OCI-M2 (cell line): ENCODE measurements at regions not wholly inside any gene's neighbourhood (a gene's known extent, or its start where the extent isn't known, plus 50 kb on each side); places are given as distances from the start of the nearest gene placed in this dataset.
"Not testable (repeated sequence)": the region's sequence is repeated elsewhere in the genome, so short reads cannot be mapped to it uniquely, and the experiment has no call there.

ENCODE experiments used
- DNase-seq: peaks from one replicate; lab custom pipeline; 2025; ENCODE audit not compliant: unreplicated experiment; lab: John Stamatoyannopoulos, UW

DNA sequence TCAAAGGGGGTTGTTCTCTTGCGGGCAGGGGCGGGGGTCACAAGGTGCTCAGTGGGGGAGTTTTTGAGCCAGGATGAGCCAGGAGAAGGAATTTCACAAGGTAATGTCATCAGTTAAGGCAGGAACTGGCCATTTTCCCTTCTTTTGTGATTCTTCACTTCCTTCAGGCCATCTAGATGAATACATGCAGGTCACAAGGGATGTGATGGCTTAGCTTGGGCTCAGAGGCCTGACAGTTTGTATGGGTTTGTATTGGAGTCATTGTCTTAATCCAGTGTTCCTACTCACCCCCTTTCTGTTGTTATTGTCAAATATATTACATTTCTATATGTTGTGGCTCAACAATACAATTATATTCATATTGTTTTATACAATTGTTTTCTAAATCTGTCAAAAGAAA lies 238.0 kb downstream of the SUCLG1 start:
- DNase-seq = not testable (repeated sequence)

DNA sequence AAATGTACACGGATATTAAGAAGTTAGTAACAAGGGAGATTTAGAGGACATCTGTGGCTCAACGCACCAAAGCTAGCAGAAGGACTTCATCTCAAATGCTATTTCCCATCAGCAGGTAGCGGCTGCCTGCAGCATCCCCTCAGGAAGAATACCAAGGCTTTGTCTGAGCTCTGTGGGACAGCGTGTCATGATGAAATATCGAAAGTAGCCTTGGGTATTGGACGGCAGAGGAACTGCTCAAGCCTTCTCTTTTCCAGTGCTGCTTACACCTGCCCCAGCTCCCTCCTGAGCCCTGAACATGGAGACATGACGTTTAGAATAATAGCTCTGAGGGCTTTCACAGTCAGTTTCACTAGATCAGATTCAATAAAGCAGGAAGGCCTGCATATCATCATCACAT lies 241.6 kb downstream of the SUCLG1 start:
- no peak for DNase-seq

- DNase-seq = no peak
Measured at GRCh38 chr2:84214455-84214854, 244.6 kb downstream of the SUCLG1 start.

GRCh38 chr2:84212611-84213314 lies 246.3 kb downstream of the SUCLG1 start:
- no peak for DNase-seq

- DNase-seq = no peak
Measured at GRCh38 chr2:84209941-84210340, 249.1 kb downstream of the SUCLG1 start.

- DNase-seq = no peak
Measured at GRCh38 chr2:84204995-84205394, 254.1 kb downstream of the SUCLG1 start.

DNA sequence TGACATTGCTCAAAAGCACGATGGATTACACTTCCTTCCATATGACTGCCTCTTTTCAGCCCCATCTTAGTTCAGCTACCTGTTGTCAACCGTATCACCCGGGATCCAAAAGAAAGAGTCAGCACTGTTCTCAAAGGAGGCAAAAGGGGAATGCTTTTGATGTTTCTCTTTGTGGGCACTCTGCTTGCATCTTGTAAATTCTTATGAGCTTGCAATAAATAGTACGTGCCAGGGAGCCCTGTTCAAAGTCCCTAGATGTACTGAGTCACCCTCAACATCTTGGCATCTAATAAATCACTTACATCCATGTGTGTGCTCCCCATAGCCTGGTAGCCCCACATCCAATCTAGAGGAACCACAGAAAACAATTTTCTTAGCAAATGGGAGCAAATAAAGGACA lies 256.9 kb downstream of the SUCLG1 start:
- DNase-seq = no peak

GRCh38 chr2:84201158-84201557 lies 257.9 kb downstream of the SUCLG1 start:
- no peak for DNase-seq

DNA sequence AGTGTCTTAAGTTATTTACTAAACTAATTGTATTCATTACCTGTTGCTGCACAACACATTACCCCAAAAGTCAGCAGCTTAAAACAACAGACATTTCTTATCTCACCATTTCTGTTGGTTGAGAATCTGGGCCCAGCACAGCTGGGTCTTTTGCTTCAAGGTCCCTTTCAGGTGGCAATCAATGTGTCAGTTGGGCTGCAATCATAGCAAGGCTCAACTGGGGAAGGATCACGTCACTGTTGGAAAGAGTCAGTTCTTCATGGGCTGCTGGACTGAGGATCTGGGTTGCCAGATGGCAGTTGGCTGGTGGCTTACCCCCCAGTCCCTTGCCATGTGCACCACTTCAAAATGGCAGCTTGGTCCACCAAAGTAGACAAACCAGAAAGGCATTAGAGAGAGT lies 261.2 kb downstream of the SUCLG1 start:
- no peak for DNase-seq

DNA sequence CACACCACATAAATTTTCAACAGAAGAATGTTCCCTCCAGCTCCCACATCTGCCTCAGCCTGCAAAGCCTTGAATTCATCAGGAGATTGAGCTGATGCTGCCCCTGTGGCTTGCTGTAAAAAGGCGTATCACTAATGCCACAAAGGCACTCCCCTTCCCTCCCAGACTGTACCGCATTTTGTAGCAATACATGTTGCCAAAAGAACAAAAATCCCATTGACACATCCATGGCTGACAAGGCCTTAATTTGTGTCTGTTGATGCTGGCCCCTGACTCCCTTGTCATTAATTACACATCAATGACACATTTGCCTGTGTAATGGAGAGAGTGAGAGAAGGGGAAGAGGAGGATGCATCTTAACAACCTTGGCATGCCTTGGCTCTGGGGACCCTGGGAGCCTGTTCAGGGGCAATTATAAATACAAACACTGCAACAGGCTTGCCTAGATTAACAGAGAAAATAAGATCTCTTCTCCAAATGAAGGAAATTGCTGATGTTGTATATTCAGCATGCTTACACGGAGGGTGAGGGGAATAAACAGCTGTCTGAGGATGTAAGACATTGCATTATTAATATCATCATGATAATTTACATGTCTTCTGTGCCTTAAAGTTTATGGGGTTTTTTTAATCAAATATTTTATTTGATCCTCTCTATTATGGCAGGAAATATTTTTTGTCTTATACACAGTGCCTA lies 264.0 kb downstream of the SUCLG1 start:
- no peak for DNase-seq

- no peak for DNase-seq
Measured at GRCh38 chr2:84194181-84194580, 264.9 kb downstream of the SUCLG1 start.

- DNase-seq = no peak
Measured at GRCh38 chr2:84187258-84187657, 271.8 kb downstream of the SUCLG1 start.

- DNase-seq = no peak
Measured at GRCh38 chr2:84181927-84182326, 277.2 kb downstream of the SUCLG1 start.

DNA sequence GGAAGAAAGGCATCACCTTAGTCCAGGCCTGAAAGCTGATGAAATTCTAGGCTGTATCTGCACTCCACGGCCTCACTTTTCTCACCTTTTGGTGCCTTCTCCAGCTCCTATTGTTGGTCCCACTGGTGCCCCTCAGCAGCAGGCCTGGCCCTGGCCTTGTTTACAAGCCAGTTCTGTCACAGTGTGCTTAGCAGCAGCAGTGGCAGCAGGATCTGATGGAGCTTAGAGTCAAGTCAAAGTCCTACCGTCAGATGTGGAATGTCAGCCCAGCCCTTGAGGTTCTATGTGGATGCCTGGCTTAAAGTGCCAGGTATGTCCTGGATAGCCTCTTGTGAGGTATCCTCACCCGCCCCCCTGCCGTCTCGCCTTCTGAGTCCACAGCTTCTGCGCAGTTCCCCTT lies 281.3 kb downstream of the SUCLG1 start:
- DNase-seq = no peak

- no peak for DNase-seq
Measured at GRCh38 chr2:84175970-84176369, 283.1 kb downstream of the SUCLG1 start.

- DNase-seq = no peak
Measured at GRCh38 chr2:84175340-84175739, 283.7 kb downstream of the SUCLG1 start.

- no peak for DNase-seq
Measured at GRCh38 chr2:84173041-84173440, 286.0 kb downstream of the SUCLG1 start.

DNA sequence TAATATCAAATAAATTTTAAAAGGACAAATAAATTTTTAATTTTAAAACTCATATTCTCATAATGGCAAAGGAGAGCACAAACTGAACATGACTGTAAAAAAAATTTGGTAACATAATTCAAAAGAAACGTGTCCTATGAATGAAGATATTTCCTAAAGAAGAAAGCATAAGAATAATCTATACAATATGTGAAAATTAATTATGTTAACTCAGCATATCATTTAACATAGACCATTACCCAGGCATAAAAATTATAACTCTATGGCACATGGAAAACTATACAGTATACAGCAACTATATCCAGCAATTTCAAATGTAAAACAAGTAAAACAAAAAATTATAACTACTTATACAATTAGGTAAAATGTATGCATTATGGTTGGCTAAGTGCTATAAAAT lies 288.1 kb downstream of the SUCLG1 start:
- no peak for DNase-seq

GRCh38 chr2:84169871-84170270 lies 289.2 kb downstream of the SUCLG1 start:
- DNase-seq = no peak

GRCh38 chr2:84168552-84168951 lies 290.5 kb downstream of the SUCLG1 start:
- DNase-seq = not testable (repeated sequence)

DNA sequence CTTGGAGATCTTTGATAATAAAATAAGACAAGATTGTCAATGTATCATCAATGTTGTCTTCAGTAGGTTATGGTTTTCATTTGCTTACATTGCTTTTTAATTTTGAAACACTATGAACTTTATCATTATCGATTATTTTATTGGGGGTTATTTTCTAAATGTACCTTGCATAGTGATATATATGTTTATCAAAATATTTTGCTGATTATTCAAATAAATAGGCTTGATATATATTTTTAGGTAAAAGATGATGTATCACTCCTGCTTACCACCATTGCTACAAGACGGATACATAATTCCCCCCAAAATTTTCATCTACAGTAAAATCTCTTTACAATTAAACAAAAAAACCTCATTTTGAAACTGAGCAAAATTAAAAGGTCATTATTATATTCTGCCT lies 293.8 kb downstream of the SUCLG1 start:
- no peak for DNase-seq

- DNase-seq = no peak
Measured at GRCh38 chr2:84160453-84160852, 298.6 kb downstream of the SUCLG1 start.

DNA sequence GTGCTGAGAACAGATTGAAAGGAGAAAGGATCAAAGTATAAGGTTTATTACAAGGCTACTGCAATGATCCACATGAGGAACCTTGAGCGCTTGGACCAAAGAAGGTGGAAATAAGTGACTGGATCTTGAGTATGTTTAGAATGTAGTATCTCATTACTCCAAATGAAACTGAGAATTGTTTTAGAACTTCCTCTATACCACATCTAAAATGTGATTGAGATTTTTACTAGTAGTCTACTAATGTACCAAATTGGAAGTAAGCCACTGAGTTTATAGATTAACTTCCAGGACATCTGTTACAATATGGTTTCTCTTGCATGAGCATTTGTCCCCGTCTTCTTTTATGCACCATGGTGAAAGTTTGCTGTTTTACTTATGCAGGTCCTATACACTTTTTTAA lies 300.5 kb downstream of the SUCLG1 start:
- DNase-seq = no peak
